ENCODE measurements at regions not wholly inside any gene's neighbourhood (a gene's known extent, or its start where the extent isn't known, plus 50 kb on each side); places are given as distances from the start of the nearest gene placed in this dataset.
"Not testable (repeated sequence)": the region's sequence is repeated elsewhere in the genome, so short reads cannot be mapped to it uniquely, and the experiment has no call there.

DNA sequence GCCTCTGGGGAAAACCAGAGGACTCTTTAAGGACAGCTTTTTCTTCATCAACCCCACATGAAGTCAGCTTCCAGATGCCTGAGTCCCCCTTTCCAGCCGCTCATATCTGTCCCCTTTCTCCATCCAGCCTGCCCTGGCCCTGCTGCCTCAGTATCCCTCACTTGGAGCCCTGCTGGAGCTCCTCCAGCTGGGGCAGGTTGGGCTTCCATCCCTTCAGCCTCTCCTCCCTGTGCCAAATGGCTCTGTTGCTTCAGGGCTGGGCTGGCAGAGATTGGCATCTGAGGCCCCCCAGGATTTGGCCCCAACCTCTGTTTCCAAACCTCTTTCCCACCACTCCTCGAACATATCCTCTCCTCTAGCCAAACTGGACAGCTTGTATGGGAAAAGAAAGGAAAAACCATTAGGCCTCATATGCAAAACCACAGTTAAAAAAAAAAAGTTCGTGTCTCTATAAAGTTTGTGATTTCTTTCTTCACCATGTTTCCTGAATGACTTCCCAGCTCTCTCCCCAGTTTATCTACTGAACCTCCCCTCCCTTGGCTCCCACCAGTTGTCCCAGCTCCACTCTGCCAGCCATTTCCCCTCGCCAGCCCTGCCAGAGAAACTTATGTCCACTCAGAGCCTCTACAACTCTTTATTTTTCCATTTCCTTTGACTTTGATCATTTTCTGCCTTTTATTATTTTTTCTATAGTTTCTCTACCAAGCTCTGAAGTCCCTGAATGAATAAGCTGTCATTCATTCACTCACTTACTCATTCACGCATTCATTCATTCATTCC is 217.9 kb downstream of the FOXD2 start:
- ATAC-seq = no peak
- DNase-seq (ENCODE audit: low spot score) = peak; percentile 33

DNA sequence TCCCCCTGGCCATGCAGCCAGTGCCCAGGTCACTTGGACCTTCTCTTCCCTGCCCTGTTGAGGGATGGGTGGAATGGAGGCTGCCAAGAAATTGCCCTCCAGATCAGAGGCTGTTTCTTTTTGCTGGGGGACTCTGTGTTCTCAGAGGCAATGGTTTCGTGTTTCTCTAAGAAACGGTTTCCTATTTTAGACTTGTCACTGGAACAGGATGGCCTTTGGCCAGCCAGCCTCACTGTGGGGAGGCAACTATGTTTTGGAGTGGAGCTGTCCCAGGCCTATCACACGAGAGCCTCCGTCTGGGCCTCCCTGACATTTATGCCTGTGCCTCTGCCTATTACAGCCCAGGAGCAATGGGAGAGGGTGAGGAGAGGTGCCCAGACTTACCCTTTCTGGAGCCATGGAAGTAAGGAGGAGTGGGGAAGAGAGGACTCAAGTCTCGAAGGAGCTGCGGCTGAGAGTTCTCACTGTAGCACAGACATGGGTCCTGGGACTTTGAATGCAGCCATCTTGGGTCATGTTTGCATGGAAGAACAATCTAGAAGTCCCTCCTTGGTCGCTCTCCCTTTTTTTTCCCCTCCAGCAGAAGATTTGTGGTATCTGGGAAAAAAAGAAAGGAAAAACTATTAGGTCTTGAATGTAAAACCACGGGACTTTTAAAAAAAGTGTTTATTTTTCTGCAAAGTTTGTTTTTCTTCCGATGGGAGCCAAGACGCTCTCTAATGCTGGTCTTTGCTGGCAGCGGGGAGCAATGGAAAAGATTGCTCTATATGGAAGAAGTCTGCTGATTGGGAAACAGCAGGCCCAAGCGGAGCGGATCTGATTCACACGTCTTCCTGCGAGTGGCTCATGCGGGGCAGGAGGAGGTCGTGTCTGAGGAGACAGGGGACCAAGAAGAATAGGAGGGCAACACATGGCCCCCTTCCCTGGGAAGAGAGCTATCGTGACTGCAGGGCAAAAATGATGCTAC is 219.2 kb downstream of the FOXD2 start:
- DNase-seq (ENCODE audit: low spot score) (peak; percentile 40), ATAC-seq (peak; percentile 15)

DNA sequence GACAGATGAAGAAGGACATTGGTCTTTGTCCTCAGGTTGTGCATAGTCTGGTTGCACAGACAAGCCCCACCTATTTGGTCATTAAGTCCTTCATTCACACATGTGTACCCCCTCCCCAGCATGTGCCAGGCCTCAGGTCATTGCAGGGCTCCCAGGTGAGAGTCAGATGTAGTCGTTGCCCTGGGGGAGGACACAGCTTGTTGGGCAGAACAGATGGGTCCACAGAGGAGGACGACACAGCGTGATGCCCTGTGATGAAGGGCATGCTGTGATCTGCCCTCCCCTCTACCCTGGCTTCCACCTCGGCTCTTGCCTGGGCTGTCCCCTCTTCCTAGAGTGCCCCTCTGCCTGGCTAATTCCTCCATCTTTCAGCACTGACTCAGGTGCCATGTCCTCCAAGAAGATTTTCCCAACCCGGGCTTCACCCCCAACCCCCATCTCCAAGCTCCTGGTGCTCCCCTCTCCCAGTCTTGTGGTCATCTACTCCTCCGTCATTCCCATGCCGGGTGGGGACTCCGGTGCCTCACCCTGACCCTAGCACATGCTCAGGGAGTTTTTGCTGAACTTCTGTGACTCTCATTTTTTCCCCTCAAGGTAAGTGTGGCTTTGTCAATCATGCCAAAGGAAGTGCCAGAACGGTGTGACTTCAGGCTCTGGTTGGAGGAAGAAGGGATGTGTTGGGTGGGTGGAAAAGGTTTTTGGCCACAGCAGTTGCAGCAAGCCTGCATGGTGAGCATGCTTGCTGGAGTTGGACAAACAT is 220.5 kb downstream of the FOXD2 start:
- DNase-seq (ENCODE audit: low spot score) (peak; percentile 26), ATAC-seq (no peak)

DNA sequence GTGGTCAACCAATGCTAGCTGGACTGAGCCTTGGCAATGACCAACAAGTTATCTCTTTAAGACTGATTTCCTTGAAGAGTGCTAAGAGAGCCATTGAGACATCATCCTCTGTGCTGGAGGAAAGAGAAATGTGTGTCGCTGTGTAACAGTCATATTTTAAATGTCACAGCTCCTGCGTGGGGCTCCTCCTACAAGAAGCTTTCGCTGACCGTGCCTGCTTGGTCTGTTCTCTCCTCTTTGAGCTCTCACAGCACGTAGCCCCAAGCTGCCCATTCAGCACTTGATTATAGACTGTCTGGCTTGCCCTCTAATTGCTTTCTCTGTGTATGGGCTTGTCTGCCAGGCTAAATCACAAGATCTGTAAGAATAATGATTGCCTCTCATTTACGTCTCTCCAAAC is 221.3 kb downstream of the FOXD2 start:
- ATAC-seq = no peak
- peak; percentile 11 for DNase-seq (ENCODE audit: low spot score)

DNA sequence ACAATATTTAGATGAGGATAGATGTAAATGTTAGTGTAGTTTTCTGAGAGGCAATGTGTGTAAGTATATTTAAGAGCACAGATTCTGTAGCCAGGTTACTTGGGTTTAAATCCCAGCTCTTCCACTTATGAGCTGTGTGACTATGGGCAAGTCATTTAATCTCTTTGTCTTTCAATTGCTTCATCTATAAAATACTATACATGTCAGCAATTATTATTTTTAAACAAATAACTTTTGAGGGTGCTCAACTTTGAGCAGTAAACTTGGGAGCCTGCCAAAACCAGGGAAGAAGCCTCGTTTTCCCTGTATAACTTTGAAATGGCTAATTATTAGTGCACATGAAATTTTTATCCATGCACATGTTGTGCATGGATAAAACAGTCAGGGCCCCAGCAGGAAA is 222.8 kb downstream of the FOXD2 start:
- ATAC-seq = no peak
- no peak for DNase-seq (ENCODE audit: low spot score)

DNA sequence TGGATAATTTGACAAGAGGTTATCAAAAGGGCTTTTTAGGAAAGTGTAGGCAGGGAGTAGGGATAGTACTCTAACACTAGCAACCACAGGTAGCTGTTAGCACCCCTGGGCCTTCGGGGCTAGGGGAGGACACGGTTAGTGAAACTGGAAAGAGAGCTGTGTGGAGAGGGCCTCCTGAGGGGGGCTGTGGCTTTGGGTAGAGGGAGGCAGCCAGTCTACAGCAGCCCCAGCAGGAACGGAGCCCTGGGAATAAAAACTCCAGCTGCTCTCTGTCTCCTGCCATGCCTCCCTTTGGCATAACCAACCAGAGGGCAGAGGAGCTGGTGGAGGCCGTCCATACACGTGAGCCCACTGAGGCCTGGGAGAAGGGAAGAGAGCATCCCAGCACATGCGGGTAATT is 223.2 kb downstream of the FOXD2 start:
- ATAC-seq (no peak), DNase-seq (ENCODE audit: low spot score) (peak; percentile 31)

DNA sequence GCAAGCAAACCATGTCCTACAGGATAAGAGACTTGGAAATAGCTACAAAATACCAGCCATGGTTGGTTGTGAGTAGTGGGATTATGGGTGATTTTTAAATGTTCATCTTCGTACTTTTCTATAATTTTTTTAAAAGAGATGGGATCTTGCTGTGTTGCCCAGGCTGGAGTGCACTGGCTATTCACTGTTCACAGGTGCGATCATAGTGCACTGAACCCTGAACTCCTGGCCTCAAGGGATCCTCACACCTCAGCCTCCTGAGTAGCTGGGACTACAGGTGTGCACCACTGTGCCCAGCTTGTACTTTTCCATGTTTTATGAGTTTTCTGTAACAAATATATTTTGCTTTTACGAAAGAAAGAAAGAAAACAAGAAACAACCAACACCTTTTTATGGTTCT is 224.2 kb downstream of the FOXD2 start:
- ATAC-seq (no peak), DNase-seq (ENCODE audit: low spot score) (no peak)

DNA sequence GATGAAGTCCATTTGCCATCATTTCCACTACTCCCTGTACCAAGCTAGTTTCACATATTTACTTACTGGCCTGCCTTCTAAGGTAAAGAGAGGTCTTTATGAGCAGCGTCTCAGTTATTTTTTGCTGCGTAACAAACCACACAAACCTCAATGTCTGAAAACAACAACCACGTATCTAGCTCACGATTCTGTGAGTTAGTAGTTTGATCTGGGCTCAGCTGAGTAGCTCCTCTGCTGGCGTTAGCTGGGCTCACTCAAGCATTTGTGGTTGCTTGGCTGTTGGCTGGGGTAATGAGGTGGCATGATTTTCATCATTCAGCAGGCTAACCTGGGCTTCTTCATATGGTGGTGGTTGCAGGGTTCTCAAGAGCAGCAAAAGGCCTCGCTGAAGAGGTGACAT is 225.4 kb downstream of the FOXD2 start:
- DNase-seq (ENCODE audit: low spot score) = peak; percentile 7
- no peak for ATAC-seq

DNA sequence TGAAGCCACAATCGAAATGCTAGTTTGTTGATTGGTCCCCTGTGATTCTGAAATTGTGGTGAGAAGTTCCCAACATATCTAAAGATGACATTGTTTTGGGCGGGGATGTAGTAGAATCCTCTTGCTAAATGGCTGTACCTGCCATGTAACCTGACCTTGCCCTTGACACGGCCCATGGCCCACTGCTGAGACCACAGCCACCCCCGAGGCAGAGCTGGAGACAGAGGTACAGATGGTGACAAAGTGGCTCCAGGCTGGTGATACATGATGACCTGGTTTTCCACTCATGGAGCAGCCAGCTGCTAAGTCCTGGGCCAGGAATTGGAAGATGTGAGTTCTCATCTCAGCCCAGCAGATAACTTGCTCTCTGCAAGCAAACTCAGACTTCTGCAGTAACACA is 226.5 kb downstream of the FOXD2 start:
- ATAC-seq (no peak), DNase-seq (ENCODE audit: low spot score) (peak; percentile 24)

DNA sequence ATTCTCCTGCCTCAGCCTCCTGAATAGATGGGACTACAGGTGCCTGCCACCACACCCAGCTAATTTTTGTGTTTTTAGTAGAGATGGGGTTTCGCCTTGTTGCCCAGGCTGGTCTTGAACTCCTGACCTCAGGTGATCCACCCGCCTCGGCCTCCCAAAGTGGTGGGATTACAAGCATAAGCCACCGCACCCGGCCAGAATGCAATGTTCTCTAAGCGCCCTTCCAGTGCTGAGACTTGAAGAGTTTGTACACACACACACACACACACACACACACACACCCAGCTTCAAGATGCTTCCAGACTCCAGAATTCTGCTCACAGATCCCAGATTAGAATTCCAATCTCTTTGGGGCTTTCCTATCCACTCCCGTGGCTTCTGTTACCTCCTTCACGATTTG is 227.1 kb downstream of the FOXD2 start:
- peak; percentile 11 for DNase-seq (ENCODE audit: low spot score)
- ATAC-seq = not testable (repeated sequence)

DNA sequence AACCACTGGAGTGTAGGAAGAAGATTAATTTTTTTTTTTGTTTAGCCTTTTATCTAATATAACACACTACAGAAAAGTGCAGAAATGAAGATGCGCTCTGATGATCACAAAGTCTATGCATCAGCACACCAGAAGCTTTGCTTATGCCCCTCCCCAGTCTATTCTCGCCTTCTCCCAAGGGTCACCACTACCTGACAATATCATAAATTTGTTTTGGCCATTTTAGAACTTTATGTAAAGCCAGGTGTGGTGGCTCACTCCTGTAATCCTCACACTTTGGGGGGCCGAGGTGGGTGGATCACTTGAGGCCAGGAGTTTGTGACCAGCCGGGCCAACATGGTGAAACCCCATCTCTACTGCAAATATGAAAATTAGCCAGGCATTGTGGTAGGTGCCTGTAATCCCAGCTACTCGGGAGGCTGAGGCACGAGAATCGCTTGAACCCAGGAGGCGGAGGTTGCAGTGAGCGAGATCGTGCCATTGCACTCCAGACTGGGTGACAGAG is 231.3 kb downstream of the FOXD2 start:
- ATAC-seq = no peak
- no peak for DNase-seq (ENCODE audit: low spot score)

DNA sequence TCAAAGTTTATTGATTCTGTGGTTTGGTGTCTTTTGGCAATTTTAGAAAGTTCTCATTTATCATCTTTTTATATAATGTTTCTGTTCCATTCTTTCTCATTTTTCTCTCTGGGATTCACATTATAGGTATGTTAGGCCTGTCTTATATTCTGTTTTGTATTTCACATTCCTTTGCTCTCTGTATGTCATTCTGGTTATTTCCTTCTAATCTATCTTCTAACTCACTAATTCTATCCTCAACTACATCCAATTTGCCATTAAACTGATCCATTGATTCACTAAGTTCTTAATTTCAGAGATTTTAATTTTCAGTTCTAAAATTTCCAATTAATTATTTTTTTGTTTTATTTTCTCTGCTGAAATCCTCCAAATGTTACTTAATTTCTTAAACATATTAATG is 234.8 kb downstream of the FOXD2 start:
- no peak for ATAC-seq
- no peak for DNase-seq (ENCODE audit: low spot score)

DNA sequence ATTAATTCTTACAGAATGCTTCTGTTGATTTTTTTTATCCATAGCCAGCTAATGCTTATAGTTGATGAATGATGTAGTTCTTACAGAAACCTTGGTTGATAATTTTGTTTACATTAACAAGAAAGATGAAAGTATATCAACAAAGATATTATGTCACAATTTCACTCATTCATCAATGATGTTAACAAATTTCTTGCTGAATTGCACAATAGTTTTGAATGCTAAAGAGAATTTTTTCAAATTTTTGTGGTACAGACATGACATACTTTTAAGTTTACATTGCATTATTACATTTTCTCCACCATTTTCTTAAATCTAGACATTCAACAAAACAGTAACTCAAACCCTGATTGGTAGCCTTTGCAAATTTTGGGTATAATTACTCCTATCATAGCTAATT is 236.3 kb downstream of the FOXD2 start:
- no peak for ATAC-seq
- no peak for DNase-seq (ENCODE audit: low spot score)

DNA sequence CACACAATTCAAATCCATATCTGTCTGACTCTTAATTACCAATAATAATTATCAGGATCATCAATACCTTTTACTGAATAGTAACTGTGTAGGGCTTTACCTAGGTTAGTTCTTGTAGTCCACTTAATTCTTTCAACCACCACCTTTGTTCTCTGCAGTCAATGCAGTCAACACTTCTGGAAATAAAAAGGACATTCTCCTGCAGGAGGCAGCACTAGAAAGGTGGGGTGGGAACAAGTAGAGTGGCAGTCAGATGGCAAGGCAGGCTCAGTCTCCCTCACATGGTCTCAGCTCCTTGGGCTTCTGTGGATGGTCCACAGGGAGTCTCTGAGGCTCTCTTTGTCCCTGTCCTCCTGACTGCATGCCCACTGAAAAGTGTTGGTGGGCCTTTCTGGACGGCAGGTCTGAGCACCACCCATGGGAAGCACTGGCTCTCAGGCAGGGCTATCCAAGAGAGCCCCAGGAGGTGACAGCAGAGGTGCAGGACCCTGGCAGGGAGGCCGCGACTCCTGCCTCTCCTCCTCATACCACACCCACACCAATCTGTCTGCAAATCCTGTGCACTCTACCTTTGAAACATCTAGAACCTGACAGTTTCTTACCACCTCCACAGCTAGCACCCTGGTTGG is 237.3 kb downstream of the FOXD2 start:
- no peak for ATAC-seq
- no peak for DNase-seq (ENCODE audit: low spot score)

DNA sequence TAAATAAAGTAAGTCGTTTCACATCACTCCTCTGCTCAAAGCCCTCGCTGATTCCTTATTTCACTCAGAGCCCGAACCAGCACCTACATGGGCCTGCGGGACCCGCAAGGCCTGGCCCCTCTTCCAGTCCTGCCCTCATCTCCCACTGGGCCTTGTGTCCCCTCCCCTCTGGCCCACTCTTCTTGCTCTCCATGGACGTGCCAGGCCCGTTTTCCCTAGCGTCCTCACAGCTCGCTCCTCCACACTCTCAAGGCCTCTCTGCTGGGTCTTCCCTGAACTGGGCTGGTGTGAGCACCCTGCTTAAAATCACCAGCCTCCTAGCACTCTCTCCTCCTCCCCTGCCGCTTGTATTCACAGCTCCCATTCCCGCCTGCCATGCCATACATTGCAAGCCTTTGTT is 237.9 kb downstream of the FOXD2 start:
- DNase-seq (ENCODE audit: low spot score) (no peak), ATAC-seq (no peak)

DNA sequence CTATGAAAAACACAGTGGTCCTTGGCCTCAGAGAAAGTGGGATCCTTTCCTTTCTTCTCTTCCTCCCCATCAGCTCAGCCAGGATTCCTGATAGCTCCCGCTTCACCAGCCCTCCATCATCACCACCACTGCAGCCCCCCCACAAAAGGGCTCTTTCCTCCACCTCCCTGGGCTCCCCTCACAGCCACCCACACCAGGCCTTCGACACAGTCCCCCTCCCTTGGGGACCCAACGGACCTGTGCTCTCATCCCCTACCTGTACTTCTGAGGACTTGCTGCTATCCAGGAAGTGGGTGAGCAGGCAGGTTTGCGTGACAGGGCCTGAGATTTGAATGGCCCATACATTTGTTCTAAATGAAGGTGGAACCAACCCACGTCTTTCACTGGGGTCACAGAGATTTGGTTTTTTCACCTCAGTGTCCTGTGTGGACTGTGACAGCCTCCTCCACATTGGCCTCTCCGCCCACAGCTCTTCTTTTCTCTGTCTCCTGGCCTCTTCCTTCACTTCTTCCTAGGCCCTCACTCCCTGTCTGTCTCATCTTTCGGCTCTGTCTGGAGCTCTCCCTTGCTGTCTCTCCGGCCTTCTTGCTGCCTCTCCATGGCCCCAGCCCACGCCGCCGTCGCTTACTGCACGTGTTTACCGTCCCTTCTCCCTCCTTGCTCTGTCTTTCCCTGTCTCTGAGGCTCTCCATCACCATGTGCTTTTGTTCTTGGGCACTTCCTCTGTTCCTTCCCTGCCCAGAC is 238.6 kb downstream of the FOXD2 start:
- ATAC-seq = no peak
- no peak for DNase-seq (ENCODE audit: low spot score)

DNA sequence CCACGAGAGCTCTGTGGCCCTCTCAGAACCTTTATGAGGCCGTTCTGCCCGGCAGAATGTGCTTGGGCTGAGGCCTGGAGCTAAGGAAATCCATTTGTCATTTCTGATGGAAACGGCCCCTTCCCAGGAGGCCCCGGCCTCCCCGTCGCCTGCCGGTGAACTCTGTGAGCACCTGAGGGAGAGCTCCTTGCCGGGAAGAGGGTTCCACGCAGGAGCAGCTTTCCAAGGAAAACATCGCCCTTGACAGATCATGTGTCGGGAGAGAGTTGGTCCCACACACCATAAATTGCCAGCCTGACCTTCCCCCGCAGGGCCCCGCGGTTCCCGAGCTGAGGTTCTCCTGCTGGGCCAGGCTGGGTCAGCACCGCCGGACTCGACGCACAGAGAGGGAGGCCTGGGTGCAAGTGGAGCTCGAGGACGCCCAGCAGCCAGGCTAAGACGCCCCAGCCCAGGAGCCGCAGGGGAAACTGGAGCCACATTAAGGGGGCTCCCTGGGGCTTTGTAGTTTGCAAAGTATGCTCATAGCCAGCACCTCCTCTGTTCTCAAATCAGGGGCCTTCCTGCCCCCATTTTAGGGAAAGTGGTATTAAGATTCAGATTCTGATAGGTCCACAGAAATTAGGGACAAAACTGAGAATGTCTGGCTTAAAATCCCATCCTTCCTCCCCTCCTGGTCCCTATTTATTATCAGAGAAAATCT is 239.5 kb downstream of the FOXD2 start:
- no peak for ATAC-seq
- DNase-seq (ENCODE audit: low spot score) = no peak

DNA sequence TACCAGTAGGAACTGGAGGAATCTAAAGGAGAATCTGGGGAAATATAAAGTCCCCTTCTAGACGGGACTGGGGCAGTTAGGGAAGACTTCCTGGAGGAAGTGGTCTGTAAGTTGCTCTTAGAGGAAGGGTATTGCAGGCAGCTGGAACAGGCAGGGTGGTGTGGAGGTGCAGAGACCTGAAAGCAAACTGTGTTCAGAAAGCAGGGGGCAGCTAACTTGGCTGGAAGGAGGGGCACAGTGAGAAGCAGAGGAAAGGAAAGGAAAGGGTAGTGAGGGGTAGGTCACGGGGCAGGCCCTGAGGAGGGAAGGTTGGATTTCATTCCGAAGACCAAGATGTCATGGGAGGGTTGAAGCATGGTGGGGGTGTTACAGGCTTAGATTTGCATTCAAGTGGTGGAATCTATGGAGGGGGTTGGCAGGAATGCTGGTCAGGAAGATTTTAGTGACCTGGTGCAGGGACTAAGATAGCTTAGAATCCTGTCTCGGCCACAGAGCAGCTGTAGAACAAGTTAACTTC is 240.7 kb downstream of the FOXD2 start:
- ATAC-seq = no peak
- DNase-seq (ENCODE audit: low spot score) = no peak

DNA sequence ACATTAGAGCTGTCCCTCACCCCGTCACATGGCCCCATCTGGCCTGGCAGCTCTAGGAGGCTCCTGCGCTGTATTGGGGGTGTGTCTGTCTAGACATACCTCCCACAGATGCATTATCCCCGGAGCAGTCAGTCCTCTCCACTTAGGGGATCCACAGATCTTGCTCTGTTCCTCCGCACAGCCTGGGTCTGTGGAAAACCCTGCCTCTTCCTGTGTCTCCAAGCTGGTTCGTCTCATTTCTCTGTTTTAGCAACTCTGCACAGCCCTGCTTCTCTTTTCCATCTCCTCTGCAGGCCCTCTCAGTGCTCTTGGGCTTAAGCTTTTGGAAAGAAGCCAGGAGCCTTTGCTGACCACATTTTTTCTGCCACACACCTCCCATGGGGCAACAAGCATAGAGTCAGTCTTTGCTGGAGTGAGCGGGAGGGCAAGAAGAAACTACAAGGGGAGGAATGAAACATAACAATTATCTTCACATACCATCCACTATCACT is 241.5 kb downstream of the FOXD2 start:
- no peak for DNase-seq (ENCODE audit: low spot score)
- no peak for ATAC-seq
